ENCODE measurements at regions not wholly inside any gene's neighbourhood (a gene's known extent, or its start where the extent isn't known, plus 50 kb on each side); places are given as distances from the start of the nearest gene placed in this dataset.

DNA sequence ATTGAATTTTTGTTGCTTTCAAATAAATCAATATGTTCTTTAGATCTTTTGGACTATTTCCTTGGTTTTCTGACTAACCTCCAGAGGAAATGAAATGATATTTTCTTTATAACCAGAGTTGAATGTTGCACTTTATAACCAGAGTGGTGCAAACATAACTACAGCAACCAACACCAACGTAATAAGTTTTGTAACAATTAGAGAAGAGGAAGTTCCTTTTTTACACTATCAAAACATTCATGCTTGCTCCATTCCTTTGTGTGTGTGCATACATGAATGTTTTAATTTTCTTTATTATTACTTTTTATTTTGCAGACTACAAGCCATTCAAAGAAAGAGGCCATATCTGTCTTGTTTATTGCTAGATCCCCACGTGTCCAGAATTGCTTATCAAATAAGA lies 193.0 kb upstream of the PPP3CA start:
- in situ Hi-C loops (cut with HindIII; ENCODE audit: extremely low pct_ligation_motif_present, low pct_unique_long_range_greater_than_20kb) = no loop called here
- no peak for ATAC-seq
- no peak for DNase-seq (ENCODE audit: low spot score)
- Histone ChIP-seq H3K9ac (ENCODE audit: insufficient read depth, low read depth, low read length) (no peak overlapping the region), H3K9me3 (ENCODE audit: low read length) (no peaks in the 10 kb centered on the region), H3K27ac (ENCODE audit: extremely low read length, insufficient read depth, low read length) (no peak overlapping the region), H3K4me3 (replicated peaks in 1 of 3; ENCODE audit: insufficient read depth in 1 of 3, low read depth in 2 of 3, low read length in 3 of 3) (no peak overlapping the region), H3K79me2 (ENCODE audit: insufficient read depth, low read length) (no peaks in the 10 kb centered on the region), H3K36me3 (replicated peaks in 1 of 2; ENCODE audit: control insufficient read depth in 1 of 2, insufficient read depth in 2 of 2, low read length in 2 of 2) (no peaks in the 10 kb centered on the region), H3K27me3 (ENCODE audit: control insufficient read depth in 1 of 2, insufficient read depth in 2 of 2, low read length in 2 of 2) (no peaks in the 10 kb centered on the region), H3K4me2 (ENCODE audit: low read depth, low read length) (no peak overlapping the region), H4K20me1 (ENCODE audit: insufficient read depth, low read length) (no peaks in the 10 kb centered on the region), H2AFZ (ENCODE audit: low read length) (no peak overlapping the region), H3K4me1 (ENCODE audit: insufficient read depth, low read length) (no peaks in the 10 kb centered on the region)
- ChIA-PET POLR2A (no interaction called here), CTCF (ENCODE audit: low intra/inter-chr PET ratio, low total read pairs) (no interaction called here)
- TF ChIP-seq ZZZ3 (CRISPR knock-in tag; IDR thresholded peaks at IDR 0.05; ENCODE audit: borderline replicate concordance) = no peak
- no peak for TF ChIP-seq ZSCAN25 (CRISPR knock-in tag; IDR thresholded peaks at IDR 0.05)
- TF ChIP-seq, protein P1, sequence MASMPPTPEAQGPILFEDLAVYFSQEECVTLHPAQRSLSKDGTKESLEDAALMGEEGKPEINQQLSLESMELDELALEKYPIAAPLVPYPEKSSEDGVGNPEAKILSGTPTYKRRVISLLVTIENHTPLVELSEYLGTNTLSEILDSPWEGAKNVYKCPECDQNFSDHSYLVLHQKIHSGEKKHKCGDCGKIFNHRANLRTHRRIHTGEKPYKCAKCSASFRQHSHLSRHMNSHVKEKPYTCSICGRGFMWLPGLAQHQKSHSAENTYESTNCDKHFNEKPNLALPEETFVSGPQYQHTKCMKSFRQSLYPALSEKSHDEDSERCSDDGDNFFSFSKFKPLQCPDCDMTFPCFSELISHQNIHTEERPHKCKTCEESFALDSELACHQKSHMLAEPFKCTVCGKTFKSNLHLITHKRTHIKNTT (CRISPR knock-in tag; IDR thresholded peaks at IDR 0.05) = no peak
- TF ChIP-seq RARA (CRISPR knock-in tag; IDR thresholded peaks at IDR 0.05) = no peak
- no peak for TF ChIP-seq DMAP1 (CRISPR knock-in tag; IDR thresholded peaks at IDR 0.05)
- no peak for TF ChIP-seq ZNF841 (CRISPR knock-in tag; IDR thresholded peaks at IDR 0.05; ENCODE audit: borderline replicate concordance)
- TF ChIP-seq, protein P2, sequence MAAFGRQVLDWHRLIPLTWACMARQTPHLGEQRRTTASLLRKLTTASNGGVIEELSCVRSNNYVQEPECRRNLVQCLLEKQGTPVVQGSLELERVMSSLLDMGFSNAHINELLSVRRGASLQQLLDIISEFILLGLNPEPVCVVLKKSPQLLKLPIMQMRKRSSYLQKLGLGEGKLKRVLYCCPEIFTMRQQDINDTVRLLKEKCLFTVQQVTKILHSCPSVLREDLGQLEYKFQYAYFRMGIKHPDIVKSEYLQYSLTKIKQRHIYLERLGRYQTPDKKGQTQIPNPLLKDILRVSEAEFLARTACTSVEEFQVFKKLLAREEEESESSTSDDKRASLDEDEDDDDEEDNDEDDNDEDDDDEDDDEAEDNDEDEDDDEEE (CRISPR knock-in tag; IDR thresholded peaks at IDR 0.05) = no peak
- TF ChIP-seq POLR2G (IDR thresholded peaks at IDR 0.05; ENCODE audit: low read depth, low read length) = no peak
- TF ChIP-seq, protein P3, sequence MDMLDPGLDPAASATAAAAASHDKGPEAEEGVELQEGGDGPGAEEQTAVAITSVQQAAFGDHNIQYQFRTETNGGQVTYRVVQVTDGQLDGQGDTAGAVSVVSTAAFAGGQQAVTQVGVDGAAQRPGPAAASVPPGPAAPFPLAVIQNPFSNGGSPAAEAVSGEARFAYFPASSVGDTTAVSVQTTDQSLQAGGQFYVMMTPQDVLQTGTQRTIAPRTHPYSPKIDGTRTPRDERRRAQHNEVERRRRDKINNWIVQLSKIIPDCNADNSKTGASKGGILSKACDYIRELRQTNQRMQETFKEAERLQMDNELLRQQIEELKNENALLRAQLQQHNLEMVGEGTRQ (IDR thresholded peaks at IDR 0.05; ENCODE audit: low read depth, low read length) = no peak
- TF ChIP-seq, protein P3 (CRISPR knock-in tag; IDR thresholded peaks at IDR 0.05; ENCODE audit: borderline replicate concordance) = no peak
- no peak for TF ChIP-seq GATA4 (IDR thresholded peaks at IDR 0.05; ENCODE audit: borderline replicate concordance, low read depth)
- no peak for TF ChIP-seq ZNF430 (CRISPR knock-in tag; IDR thresholded peaks at IDR 0.05)
- TF ChIP-seq BRCA1 (CRISPR knock-in tag; IDR thresholded peaks at IDR 0.05) = no peak
- TF ChIP-seq ZBTB38 (CRISPR knock-in tag; IDR thresholded peaks at IDR 0.05) = no peak
- TF ChIP-seq SUZ12 (IDR thresholded peaks at IDR 0.05; ENCODE audit: low read depth, low read length) = no peak
- TF ChIP-seq ZNF331 (CRISPR knock-in tag; IDR thresholded peaks at IDR 0.05) = no peak
- TF ChIP-seq NAIF1 (CRISPR knock-in tag; IDR thresholded peaks at IDR 0.05; ENCODE audit: borderline replicate concordance) = no peak
- no peak for TF ChIP-seq ZNF263 (CRISPR knock-in tag; IDR thresholded peaks at IDR 0.05)
- no peak for TF ChIP-seq ATRX (CRISPR knock-in tag; IDR thresholded peaks at IDR 0.05; ENCODE audit: borderline replicate concordance)
- no peak for TF ChIP-seq ESRRA (CRISPR knock-in tag; IDR thresholded peaks at IDR 0.05; ENCODE audit: low read depth)
- intact Hi-C loops (cut with micrococcal nuclease; ENCODE audit: unreplicated experiment) = no loop called here
- 2% methylated on average over 2 of the region's 2 CpGs for WGBS (ENCODE audit: low lambda C conversion rate)
- no peak for FAIRE-seq
- no TSS peak for BruUV-seq (replicated peaks)
